A673 (cell line): ENCODE measurements at regions not wholly inside any gene's neighbourhood (a gene's known extent, or its start where the extent isn't known, plus 50 kb on each side); places are given as distances from the start of the nearest gene placed in this dataset.

Experiments used
- BruUV-seq: library from RNA; stranded (reverse); fragments of 400-500 nt; replicated peaks from 2 replicates; lab custom pipeline; 2021; lab: Mats Ljungman, UMichigan
- CTCF ChIA-PET: fragments of 300-600 bp; sonication (Branson Sonifier 250); formaldehyde crosslinking; loops from one replicate; lab custom pipeline; 2022; ENCODE audit warnings: antibody characterized with exemption; lab: Charles Lee
- POLR2A ChIA-PET: fragments of 300-600 bp; sonication (Branson Sonifier 250); formaldehyde crosslinking; loops from one replicate; lab custom pipeline; 2022; ENCODE audit warnings: antibody characterized with exemption; ENCODE audit not compliant: low non-redundant PET; lab: Charles Lee
- DNase-seq: peaks from one replicate; pipeline ENCODE4 v3.0.0-alpha.2; 2015; ENCODE audit warnings: low spot score
- H3K27ac ChIP-seq: fragments of 200-600 bp; sonication (generic); 2 replicates; pipeline ENCODE4 v1.5.1; 2016; ENCODE audit warnings: mixed run types, low read depth, mild to moderate bottlenecking, mixed read lengths, antibody characterized with exemption, low read length; ENCODE audit not compliant: poor library complexity, severe bottlenecking
- H3K27me3 ChIP-seq: fragments of 200-600 bp; sonication (generic); replicated peaks from 2 replicates; pipeline ENCODE4 v1.6.1; 2017; ENCODE audit warnings: mixed run types, low read depth, mild to moderate bottlenecking, mixed read lengths, antibody characterized with exemption, low read length; ENCODE audit not compliant: insufficient read depth, poor library complexity
- H3K36me3 ChIP-seq: fragments of 200-600 bp; sonication (generic); 2 replicates; pipeline ENCODE4 v1.6.1; 2016; ENCODE audit warnings: mixed run types, mild to moderate bottlenecking, mixed read lengths, antibody characterized with exemption, low read length; ENCODE audit not compliant: insufficient read depth, poor library complexity, severe bottlenecking
- H3K4me1 ChIP-seq: fragments of 200-600 bp; sonication (generic); 2 replicates; pipeline ENCODE4 v1.6.1; 2017; ENCODE audit warnings: mixed run types, mild to moderate bottlenecking, mixed read lengths, antibody characterized with exemption, low read length; ENCODE audit not compliant: insufficient read depth, poor library complexity, severe bottlenecking
- H3K4me3 ChIP-seq: fragments of 200-600 bp; sonication (generic); 2 replicates; pipeline ENCODE4 v1.5.1; 2016; ENCODE audit warnings: low read depth, mixed run types, mild to moderate bottlenecking, mixed read lengths, low read length; ENCODE audit not compliant: poor library complexity, severe bottlenecking
- H3K9me3 ChIP-seq: fragments of 200-600 bp; sonication (generic); 2 replicates; pipeline ENCODE4 v1.6.1; 2016; ENCODE audit warnings: mixed run types, low read depth, mild to moderate bottlenecking, mixed read lengths, antibody characterized with exemption, low read length; ENCODE audit not compliant: poor library complexity, severe bottlenecking
- EZH2 ChIP-seq: fragments of 200-600 bp; sonication (generic); IDR thresholded peaks from 2 replicates; pipeline ENCODE4 v1.6.1; 2017; ENCODE audit warnings: borderline replicate concordance, low read depth, mild to moderate bottlenecking, mixed read lengths, antibody characterized with exemption, low read length; ENCODE audit not compliant: poor library complexity, severe bottlenecking
- intact Hi-C: fragments of 100-400 bp; cut with micrococcal nuclease; formaldehyde crosslinking; loops from one replicate; pipeline ENCODE4 v1.10.0; 2022; ENCODE audit not compliant: unreplicated experiment
- TF ChIP-seq, protein P1 (sequence below): fragments of 300-800, 200-600 bp; sonication (generic); conservative IDR thresholded peaks from 2 replicates; pipeline ENCODE4 v1.5.1; 2017; ENCODE audit warnings: low read depth, mild to moderate bottlenecking, antibody characterized with exemption, low read length, moderate library complexity, mixed read lengths

DNA sequence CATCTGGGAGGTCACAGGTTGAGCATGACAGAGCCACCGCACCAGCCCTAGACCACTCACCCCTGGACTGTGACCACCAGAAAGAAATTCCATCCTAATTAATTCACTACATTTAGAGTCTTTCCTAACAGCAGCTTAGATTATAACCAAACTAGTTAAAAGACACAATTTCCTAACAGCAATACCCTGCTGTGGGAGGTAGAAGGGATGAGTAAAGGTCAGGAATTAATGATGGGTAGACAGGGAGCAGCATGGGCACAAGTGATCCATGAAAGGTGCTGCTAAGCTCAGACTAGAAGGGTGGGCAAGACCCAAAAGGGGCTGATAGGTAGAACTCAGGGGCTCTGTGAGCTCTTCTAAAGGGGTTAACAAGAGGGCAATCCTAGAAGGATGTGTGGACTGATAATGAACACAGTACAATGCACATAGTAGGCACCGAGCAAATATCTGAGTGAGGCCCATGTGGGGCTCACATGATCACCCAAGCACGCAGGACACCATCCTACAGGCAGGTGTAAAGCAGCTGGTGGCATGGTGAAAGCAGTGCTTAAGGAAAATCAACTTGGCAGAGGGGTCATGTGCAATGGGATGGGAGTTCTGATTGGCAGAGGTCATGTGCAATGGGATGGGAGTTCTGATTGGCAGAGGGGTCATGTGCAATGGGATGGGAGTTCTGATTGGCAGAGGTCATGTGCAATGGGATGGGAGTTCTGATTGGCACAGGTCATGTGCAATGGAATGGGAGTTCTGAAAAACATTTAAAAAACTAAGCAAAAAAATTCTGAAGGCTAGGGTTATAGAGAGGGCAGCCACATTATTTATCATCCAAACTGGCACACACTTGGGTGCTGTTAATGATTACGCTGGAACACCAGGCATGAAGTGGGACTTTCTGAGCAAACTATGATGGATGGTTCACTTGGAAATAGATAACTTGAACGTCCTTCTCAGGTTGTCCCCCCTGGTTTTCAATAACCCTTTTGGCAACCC, 188.2 kb upstream of the FOXQ1 start:
- Histone ChIP-seq H3K27me3 (peaks cover 12% of the 10 kb centered on the region), H3K4me1 (no peaks in the 10 kb centered on the region), H3K27ac (no peak overlapping the region), H3K9me3 (no peaks in the 10 kb centered on the region), H3K4me3 (no peak overlapping the region), H3K36me3 (no peaks in the 10 kb centered on the region)
- no TSS peak for BruUV-seq
- CTCF ChIA-PET: no interaction called here
- DNase-seq: no peak
- TF ChIP-seq, protein P1, sequence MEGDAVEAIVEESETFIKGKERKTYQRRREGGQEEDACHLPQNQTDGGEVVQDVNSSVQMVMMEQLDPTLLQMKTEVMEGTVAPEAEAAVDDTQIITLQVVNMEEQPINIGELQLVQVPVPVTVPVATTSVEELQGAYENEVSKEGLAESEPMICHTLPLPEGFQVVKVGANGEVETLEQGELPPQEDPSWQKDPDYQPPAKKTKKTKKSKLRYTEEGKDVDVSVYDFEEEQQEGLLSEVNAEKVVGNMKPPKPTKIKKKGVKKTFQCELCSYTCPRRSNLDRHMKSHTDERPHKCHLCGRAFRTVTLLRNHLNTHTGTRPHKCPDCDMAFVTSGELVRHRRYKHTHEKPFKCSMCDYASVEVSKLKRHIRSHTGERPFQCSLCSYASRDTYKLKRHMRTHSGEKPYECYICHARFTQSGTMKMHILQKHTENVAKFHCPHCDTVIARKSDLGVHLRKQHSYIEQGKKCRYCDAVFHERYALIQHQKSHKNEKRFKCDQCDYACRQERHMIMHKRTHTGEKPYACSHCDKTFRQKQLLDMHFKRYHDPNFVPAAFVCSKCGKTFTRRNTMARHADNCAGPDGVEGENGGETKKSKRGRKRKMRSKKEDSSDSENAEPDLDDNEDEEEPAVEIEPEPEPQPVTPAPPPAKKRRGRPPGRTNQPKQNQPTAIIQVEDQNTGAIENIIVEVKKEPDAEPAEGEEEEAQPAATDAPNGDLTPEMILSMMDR: no peak
- TF ChIP-seq EZH2: no peak
- POLR2A ChIA-PET: no interaction called here
- intact Hi-C loops: no loop called here

DNA sequence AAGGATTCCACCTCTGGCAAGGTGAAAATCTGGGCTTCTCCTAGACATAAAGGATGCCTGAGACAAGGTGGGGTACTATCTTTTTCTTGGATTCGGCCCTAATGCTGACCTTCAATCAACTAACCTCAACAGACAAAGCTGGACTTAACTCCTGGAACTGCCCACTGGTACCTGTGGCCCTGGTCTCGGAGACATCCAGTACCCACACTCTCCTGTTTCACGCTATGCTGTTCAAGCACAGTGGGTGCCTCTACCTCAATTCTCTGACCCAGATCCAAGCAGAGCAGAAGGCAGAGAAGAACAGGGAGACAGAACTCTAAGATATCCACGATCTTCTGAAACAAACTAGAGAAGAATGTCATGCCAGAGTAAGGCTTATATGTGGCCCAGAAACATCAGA, 189.8 kb upstream of the FOXQ1 start:
- CTCF ChIA-PET: no interaction called here
- Histone ChIP-seq H3K9me3 (no peaks in the 10 kb centered on the region), H3K4me1 (no peaks in the 10 kb centered on the region), H3K27ac (no peak overlapping the region), H3K4me3 (no peak overlapping the region), H3K36me3 (no peaks in the 10 kb centered on the region), H3K27me3 (peaks cover 18% of the 10 kb centered on the region)
- no peak for DNase-seq
- no peak for TF ChIP-seq EZH2
- TF ChIP-seq, protein P1: no peak
- BruUV-seq: no TSS peak
- intact Hi-C loops: no loop called here
- POLR2A ChIA-PET: no interaction called here

DNA sequence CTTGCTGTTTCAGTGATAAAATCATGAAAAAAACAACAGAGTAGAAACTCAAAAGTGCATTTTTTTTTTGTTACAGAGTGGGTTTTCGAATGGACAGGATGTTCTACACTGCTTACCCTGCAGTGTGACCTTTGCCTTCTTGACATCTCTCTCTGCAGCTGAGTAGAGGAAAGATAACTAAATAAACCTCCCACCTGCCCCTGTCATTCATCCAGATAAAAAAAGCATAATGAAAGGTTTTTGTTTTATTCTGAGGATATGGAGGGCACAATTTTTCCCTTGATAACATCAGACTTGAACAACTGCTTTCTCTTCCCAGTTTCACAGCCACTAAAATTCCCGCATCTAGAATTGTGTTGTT, 193.6 kb upstream of the FOXQ1 start:
- H3K36me3 ChIP-seq: no peaks in the 10 kb centered on the region
- H3K27ac ChIP-seq: no peak overlapping the region
- H3K9me3 ChIP-seq: no peaks in the 10 kb centered on the region
- no peaks in the 10 kb centered on the region for H3K4me1 ChIP-seq
- H3K27me3 ChIP-seq: peaks cover 21% of the 10 kb centered on the region
- intact Hi-C loops: no loop called here
- DNase-seq: no peak
- POLR2A ChIA-PET: no interaction called here
- CTCF ChIA-PET: no interaction called here
- TF ChIP-seq EZH2: no peak
- H3K4me3 ChIP-seq: no peak overlapping the region
- no TSS peak for BruUV-seq
